H9 (cell line): ENCODE measurements at regions not wholly inside any gene's neighbourhood (a gene's known extent, or its start where the extent isn't known, plus 50 kb on each side); places are given as distances from the start of the nearest gene placed in this dataset.

Experiments
- DNase-seq: peaks from one replicate; pipeline ENCODE4 v3.0.0-alpha.2; 2017
- H2AFZ ChIP-seq: one replicate; pipeline ENCODE4 v1.6.1; 2013; ENCODE audit warnings: mild to moderate bottlenecking, low read length, control low read depth, moderate library complexity
- H2AK5ac ChIP-seq: 2 replicates; pipeline ENCODE4 v1.6.1; 2013; ENCODE audit warnings: low read length, control low read depth, mixed read lengths; ENCODE audit not compliant: insufficient read length
- H2BK120ac ChIP-seq: one replicate; pipeline ENCODE4 v1.6.1; 2013; ENCODE audit warnings: low read depth, mild to moderate bottlenecking, low read length, control low read depth, inconsistent platforms; ENCODE audit not compliant: poor library complexity, severe bottlenecking
- H2BK12ac ChIP-seq: 2 replicates; pipeline ENCODE4 v1.6.1; 2013; ENCODE audit warnings: low read length, control low read depth, mixed read lengths, low read depth; ENCODE audit not compliant: insufficient read length
- H2BK15ac ChIP-seq: 2 replicates; pipeline ENCODE4 v1.6.1; 2013; ENCODE audit warnings: low read depth, low read length, control low read depth
- H2BK20ac ChIP-seq: one replicate; pipeline ENCODE4 v1.6.1; 2013; ENCODE audit warnings: low read depth, mild to moderate bottlenecking, low read length, control low read depth, inconsistent platforms; ENCODE audit not compliant: poor library complexity, severe bottlenecking
- H2BK5ac ChIP-seq: 2 replicates; pipeline ENCODE4 v1.6.1; 2013; ENCODE audit warnings: low read length, control low read depth, mixed read lengths; ENCODE audit not compliant: insufficient read length
- H3K14ac ChIP-seq: 2 replicates; pipeline ENCODE4 v1.6.1; 2013; ENCODE audit warnings: low read length, control low read depth; ENCODE audit not compliant: insufficient read depth
- H3K18ac ChIP-seq: 2 replicates; pipeline ENCODE4 v1.6.1; 2013; ENCODE audit warnings: low read depth, mild to moderate bottlenecking, mixed read lengths, low read length, control low read depth; ENCODE audit not compliant: insufficient read length
- H3K23ac ChIP-seq: 2 replicates; pipeline ENCODE4 v1.6.1; 2013; ENCODE audit warnings: low read length, control low read depth, mixed read lengths, low read depth; ENCODE audit not compliant: insufficient read length
- H3K23me2 ChIP-seq: 2 replicates; pipeline ENCODE4 v1.6.1; 2013; ENCODE audit warnings: low read depth, mild to moderate bottlenecking, mixed read lengths, low read length, control low read depth; ENCODE audit not compliant: insufficient read length, poor library complexity, severe bottlenecking
- H3K27ac ChIP-seq: 2 replicates; pipeline ENCODE4 v1.5.1; 2013; ENCODE audit warnings: low read length, control low read depth, mixed read lengths, low read depth; ENCODE audit not compliant: insufficient read length
- H3K27me3 ChIP-seq: 2 replicates; pipeline ENCODE4 v1.6.1; 2013; ENCODE audit warnings: low read length, control low read depth, inconsistent platforms; ENCODE audit not compliant: insufficient read depth
- H3K4ac ChIP-seq: 2 replicates; pipeline ENCODE4 v1.6.1; 2013; ENCODE audit warnings: low read depth, mild to moderate bottlenecking, control low read depth, inconsistent platforms, low read length, moderate library complexity
- H3K4me1 ChIP-seq: 2 replicates; pipeline ENCODE4 v1.6.1; 2013; ENCODE audit warnings: low read length, control low read depth, inconsistent platforms; ENCODE audit not compliant: insufficient read depth
- H3K4me2 ChIP-seq: 2 replicates; pipeline ENCODE4 v1.6.1; 2013; ENCODE audit warnings: low read length, control low read depth, mixed read lengths; ENCODE audit not compliant: insufficient read length, insufficient read depth
- H3K56ac ChIP-seq: 2 replicates; pipeline ENCODE4 v1.6.1; 2013; ENCODE audit warnings: low read depth, mild to moderate bottlenecking, mixed read lengths, low read length, control low read depth; ENCODE audit not compliant: insufficient read length
- H3K79me1 ChIP-seq: 2 replicates; pipeline ENCODE4 v1.6.1; 2013; ENCODE audit warnings: low read depth, mild to moderate bottlenecking, moderate library complexity, low read length, control low read depth, inconsistent platforms; ENCODE audit not compliant: insufficient read depth, poor library complexity, severe bottlenecking
- H3K79me2 ChIP-seq: 2 replicates; pipeline ENCODE4 v1.6.1; 2013; ENCODE audit warnings: low read length, control low read depth, inconsistent platforms; ENCODE audit not compliant: insufficient read depth
- H3K9ac ChIP-seq: 2 replicates; pipeline ENCODE4 v1.6.1; 2013; ENCODE audit warnings: low read length, control low read depth, mixed read lengths; ENCODE audit not compliant: insufficient read length; ENCODE audit errors: extremely low read depth
- H3K9me3 ChIP-seq: one replicate; pipeline ENCODE4 v1.6.1; 2013; ENCODE audit warnings: low read depth, low read length, inconsistent platforms; ENCODE audit not compliant: control insufficient read depth
- H3T11ph ChIP-seq: one replicate; pipeline ENCODE4 v1.6.1; 2013; ENCODE audit warnings: mild to moderate bottlenecking, low read length, control low read depth, inconsistent platforms
- H4K20me1 ChIP-seq: one replicate; pipeline ENCODE4 v1.6.1; 2013; ENCODE audit not compliant: control insufficient read depth, insufficient read length, insufficient read depth
- H4K5ac ChIP-seq: 2 replicates; pipeline ENCODE4 v1.6.1; 2013; ENCODE audit warnings: low read depth, mild to moderate bottlenecking, mixed read lengths, low read length, control low read depth; ENCODE audit not compliant: insufficient read length
- H4K8ac ChIP-seq: replicated peaks from 2 replicates; pipeline ENCODE4 v1.6.1; 2013; ENCODE audit warnings: low read length, control low read depth, mixed read lengths, low read depth; ENCODE audit not compliant: insufficient read length
- H4K91ac ChIP-seq: 2 replicates; pipeline ENCODE4 v1.6.1; 2013; ENCODE audit warnings: low read depth, mild to moderate bottlenecking, moderate library complexity, mixed read lengths, low read length, control low read depth; ENCODE audit not compliant: insufficient read length
- H3K27ac Mint-ChIP-seq, 3 experiments: 2 replicates in 2 of 3; 3 replicates in 1 of 3; pipeline ENCODE4 v1.8.0; 2020 to 2021; ENCODE audit warnings: mixed read lengths in 3 of 3, mild to moderate bottlenecking in 1 of 3, moderate library complexity in 1 of 3
- H3K27me3 Mint-ChIP-seq: 2 replicates; pipeline ENCODE4 v1.8.0; 2021; ENCODE audit warnings: low read depth, mild to moderate bottlenecking, moderate library complexity, mixed read lengths
- H3K36me3 Mint-ChIP-seq, 3 experiments: 2 replicates in 2 of 3; 3 replicates in 1 of 3; pipeline ENCODE4 v1.8.0; 2020 to 2021; ENCODE audit warnings: low read depth in 3 of 3, mixed read lengths in 3 of 3; ENCODE audit not compliant: insufficient read depth in 1 of 3
- H3K4me1 Mint-ChIP-seq, 2 experiments: 2 replicates each; pipeline ENCODE4 v1.8.0; 2020; ENCODE audit warnings: mixed read lengths in 2 of 2
- H3K4me3 Mint-ChIP-seq, 2 experiments: 2 replicates in 1 of 2; 3 replicates in 1 of 2; pipeline ENCODE4 v1.8.0; 2020 to 2021; ENCODE audit warnings: mild to moderate bottlenecking in 2 of 2, mixed read lengths in 2 of 2, moderate library complexity in 1 of 2
- H3K9me3 Mint-ChIP-seq, 2 experiments: 2 replicates in 1 of 2; 3 replicates in 1 of 2; pipeline ENCODE4 v1.8.0; 2020; ENCODE audit warnings: mild to moderate bottlenecking in 2 of 2, mixed read lengths in 2 of 2, moderate library complexity in 1 of 2
- WGBS: extraction: QIAGEN DNeasy Blood & Tissue Kit; methylation state at CpG from one replicate; pipeline ENCODE4 v1.1.7; 2013; ENCODE audit warnings: missing lambda C conversion rate, low lambda C conversion rate, mixed read lengths; ENCODE audit not compliant: insufficient read length; ENCODE audit errors: extremely low coverage; 5-methylcytosine and 5-hydroxymethylcytosine counted together
- TF ChIP-seq, protein P1 (sequence below): fragments of 200-600 bp; sonication (generic); conservative IDR thresholded peaks from 3 replicates; pipeline ENCODE4 v1.8.0; 2021; ENCODE audit warnings: antibody characterized with exemption, mild to moderate bottlenecking

DNA sequence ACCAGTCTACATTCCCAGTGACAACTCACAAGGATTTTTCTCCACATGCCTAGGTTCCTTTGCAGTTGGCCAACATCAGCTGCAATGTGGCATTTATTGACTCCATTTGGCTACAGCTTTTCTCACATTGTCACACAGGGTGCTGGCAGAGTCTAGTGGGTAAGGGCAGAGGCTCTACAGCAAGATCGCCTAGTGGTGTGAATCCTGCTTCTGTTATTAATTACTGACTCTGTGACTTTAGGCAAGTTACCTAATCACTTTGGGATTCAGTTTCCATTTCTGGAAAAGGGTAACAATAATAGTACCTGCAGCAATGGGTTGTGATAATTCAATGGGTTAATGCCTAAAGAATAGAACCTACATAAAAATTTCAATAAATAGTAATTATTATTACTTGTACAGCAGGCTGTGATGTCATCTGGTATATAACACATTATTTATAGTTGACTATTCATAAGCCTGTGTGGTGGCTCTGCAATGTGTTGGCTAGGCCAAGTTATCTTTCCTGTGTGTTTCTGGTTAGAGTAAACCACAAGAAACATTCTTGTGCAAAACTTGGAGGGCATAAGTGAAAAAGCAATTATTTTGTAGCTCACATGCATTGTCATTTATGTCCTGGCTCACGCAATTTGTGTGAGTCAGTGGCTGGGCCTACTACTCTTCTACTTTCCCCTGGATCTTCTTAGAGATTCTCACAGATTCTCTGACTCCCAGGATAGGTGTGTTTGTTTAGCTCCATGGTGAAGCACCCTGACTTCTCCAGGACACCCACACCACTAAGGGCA is 59.5 kb downstream of the PTGS2 start:
- no peaks in the 10 kb centered on the region for H3K79me1 ChIP-seq
- Mint-ChIP-seq H3K36me3 (no peaks in the 10 kb centered on the region), H3K4me3 (no peak overlapping the region), H3K9me3 (no peaks in the 10 kb centered on the region), H3K27ac (no peak overlapping the region; a peak in 2 of 7 replicates), H3K27me3 (no peaks in the 10 kb centered on the region), H3K4me1 (no peaks in the 10 kb centered on the region)
- no peak overlapping the region for H3T11ph ChIP-seq
- no peak overlapping the region for H3K23ac ChIP-seq
- no peak overlapping the region for H3K4me2 ChIP-seq
- H2BK20ac ChIP-seq = no peak overlapping the region
- H3K9me3 ChIP-seq = no peaks in the 10 kb centered on the region
- H3K18ac ChIP-seq = no peak overlapping the region
- no peak overlapping the region for H3K4ac ChIP-seq
- H4K91ac ChIP-seq = no peak overlapping the region
- no peak overlapping the region for H2AFZ ChIP-seq
- no peak overlapping the region for H2AK5ac ChIP-seq
- no peak overlapping the region for H2BK12ac ChIP-seq
- no peak overlapping the region for H3K14ac ChIP-seq
- no peak overlapping the region for H2BK120ac ChIP-seq
- no peaks in the 10 kb centered on the region for H3K23me2 ChIP-seq
- H3K56ac ChIP-seq = no peak overlapping the region
- WGBS = no CpG with 5 or more reads among the region's 2 CpGs
- H3K4me1 ChIP-seq = no peaks in the 10 kb centered on the region
- H4K8ac ChIP-seq = no peak overlapping the region
- H4K5ac ChIP-seq = no peak overlapping the region
- no peak for DNase-seq
- H3K27me3 ChIP-seq = no peaks in the 10 kb centered on the region
- no peak overlapping the region for H3K27ac ChIP-seq
- H2BK5ac ChIP-seq = no peak overlapping the region
- no peak overlapping the region for H2BK15ac ChIP-seq
- H3K9ac ChIP-seq = no peak overlapping the region
- no peaks in the 10 kb centered on the region for H3K79me2 ChIP-seq
- TF ChIP-seq, protein P1, sequence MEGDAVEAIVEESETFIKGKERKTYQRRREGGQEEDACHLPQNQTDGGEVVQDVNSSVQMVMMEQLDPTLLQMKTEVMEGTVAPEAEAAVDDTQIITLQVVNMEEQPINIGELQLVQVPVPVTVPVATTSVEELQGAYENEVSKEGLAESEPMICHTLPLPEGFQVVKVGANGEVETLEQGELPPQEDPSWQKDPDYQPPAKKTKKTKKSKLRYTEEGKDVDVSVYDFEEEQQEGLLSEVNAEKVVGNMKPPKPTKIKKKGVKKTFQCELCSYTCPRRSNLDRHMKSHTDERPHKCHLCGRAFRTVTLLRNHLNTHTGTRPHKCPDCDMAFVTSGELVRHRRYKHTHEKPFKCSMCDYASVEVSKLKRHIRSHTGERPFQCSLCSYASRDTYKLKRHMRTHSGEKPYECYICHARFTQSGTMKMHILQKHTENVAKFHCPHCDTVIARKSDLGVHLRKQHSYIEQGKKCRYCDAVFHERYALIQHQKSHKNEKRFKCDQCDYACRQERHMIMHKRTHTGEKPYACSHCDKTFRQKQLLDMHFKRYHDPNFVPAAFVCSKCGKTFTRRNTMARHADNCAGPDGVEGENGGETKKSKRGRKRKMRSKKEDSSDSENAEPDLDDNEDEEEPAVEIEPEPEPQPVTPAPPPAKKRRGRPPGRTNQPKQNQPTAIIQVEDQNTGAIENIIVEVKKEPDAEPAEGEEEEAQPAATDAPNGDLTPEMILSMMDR = no peak
- no peaks in the 10 kb centered on the region for H4K20me1 ChIP-seq
